Astrocyte (in vitro differentiated cells and primary cell): ENCODE measurements at regions not wholly inside any gene's neighbourhood (a gene's known extent, or its start where the extent isn't known, plus 50 kb on each side); places are given as distances from the start of the nearest gene placed in this dataset.

Experiments
- DNase-seq: peaks from one replicate; pipeline ENCODE4 v3.0.0-alpha.2; 2010; ENCODE audit warnings: low read depth
- FAIRE-seq: peaks from 2 replicates; lab custom pipeline; 2011; peaks lifted over from hg19 to GRCh38; lab: Jason Lieb, UNC
- H2AFZ ChIP-seq: 2 replicates; pipeline ENCODE4 v1.6.0; 2012; ENCODE audit warnings: low read depth, low read length, inconsistent platforms
- H3K27ac ChIP-seq: 2 replicates; pipeline ENCODE4 v1.5.1; 2011; ENCODE audit warnings: low read depth, low read length, inconsistent platforms
- H3K27me3 ChIP-seq: 2 replicates; pipeline ENCODE4 v1.6.0; 2011; ENCODE audit warnings: low read length, inconsistent platforms; ENCODE audit not compliant: insufficient read depth
- H3K36me3 ChIP-seq: 2 replicates; pipeline ENCODE4 v1.5.1; 2011; ENCODE audit warnings: low read length, inconsistent platforms; ENCODE audit not compliant: insufficient read depth
- H3K4me1 ChIP-seq: 2 replicates; pipeline ENCODE4 v1.5.1; 2011; ENCODE audit warnings: low read length, inconsistent platforms; ENCODE audit not compliant: insufficient read depth
- H3K4me2 ChIP-seq: 2 replicates; pipeline ENCODE4 v1.6.0; 2012; ENCODE audit warnings: low read length, inconsistent platforms
- H3K4me3 ChIP-seq: 2 replicates; pipeline ENCODE4 v1.5.1; 2011; ENCODE audit warnings: low read depth, mild to moderate bottlenecking, low read length, inconsistent platforms; ENCODE audit not compliant: insufficient read depth
- H3K79me2 ChIP-seq: 2 replicates; pipeline ENCODE4 v1.6.0; 2012; ENCODE audit warnings: mild to moderate bottlenecking, low read length, inconsistent platforms; ENCODE audit not compliant: insufficient read depth
- H3K9ac ChIP-seq: 2 replicates; pipeline ENCODE4 v1.6.0; 2012; ENCODE audit warnings: mild to moderate bottlenecking, low read length, inconsistent platforms
- H3K9me3 ChIP-seq: 2 replicates; pipeline ENCODE4 v1.5.1; 2012; ENCODE audit warnings: low read depth, mild to moderate bottlenecking, low read length, inconsistent platforms; ENCODE audit not compliant: insufficient read depth
- H4K20me1 ChIP-seq: 2 replicates; pipeline ENCODE4 v1.6.0; 2012; ENCODE audit warnings: low read length, inconsistent platforms; ENCODE audit not compliant: insufficient read depth
- H3K27ac Mint-ChIP-seq: one replicate; pipeline ENCODE4 v1.8.0; 2021; ENCODE audit warnings: mild to moderate bottlenecking, mixed read lengths; ENCODE audit not compliant: unreplicated experiment
- H3K27me3 Mint-ChIP-seq: one replicate; pipeline ENCODE4 v1.8.0; 2021; ENCODE audit warnings: low read depth, mixed read lengths; ENCODE audit not compliant: unreplicated experiment
- H3K36me3 Mint-ChIP-seq: one replicate; pipeline ENCODE4 v1.8.0; 2021; ENCODE audit warnings: low read depth, mixed read lengths; ENCODE audit not compliant: unreplicated experiment
- H3K4me1 Mint-ChIP-seq: one replicate; pipeline ENCODE4 v1.8.0; 2021; ENCODE audit warnings: low read depth, mixed read lengths; ENCODE audit not compliant: unreplicated experiment
- H3K4me3 Mint-ChIP-seq: one replicate; pipeline ENCODE4 v1.8.0; 2021; ENCODE audit warnings: mild to moderate bottlenecking, moderate library complexity, mixed read lengths; ENCODE audit not compliant: unreplicated experiment
- H3K9me3 Mint-ChIP-seq: one replicate; pipeline ENCODE4 v1.8.0; 2021; ENCODE audit warnings: mild to moderate bottlenecking, mixed read lengths; ENCODE audit not compliant: unreplicated experiment
- CTCF ChIP-seq: IDR thresholded peaks from 2 replicates; pipeline ENCODE4 v1.5.1; 2011; ENCODE audit warnings: low read depth, mild to moderate bottlenecking, inconsistent platforms, low read length, moderate library complexity; ENCODE audit not compliant: insufficient read depth
- EZH2 ChIP-seq: IDR thresholded peaks from 2 replicates; pipeline ENCODE4 v1.6.1; 2012; ENCODE audit warnings: mild to moderate bottlenecking, low read length, inconsistent platforms; ENCODE audit not compliant: insufficient read depth

GRCh38 chr6:102390541-102390940, 997.0 kb downstream of the GRIK2 start:
- peaks cover 11% of the 10 kb centered on the region for H3K4me1 Mint-ChIP-seq

DNA sequence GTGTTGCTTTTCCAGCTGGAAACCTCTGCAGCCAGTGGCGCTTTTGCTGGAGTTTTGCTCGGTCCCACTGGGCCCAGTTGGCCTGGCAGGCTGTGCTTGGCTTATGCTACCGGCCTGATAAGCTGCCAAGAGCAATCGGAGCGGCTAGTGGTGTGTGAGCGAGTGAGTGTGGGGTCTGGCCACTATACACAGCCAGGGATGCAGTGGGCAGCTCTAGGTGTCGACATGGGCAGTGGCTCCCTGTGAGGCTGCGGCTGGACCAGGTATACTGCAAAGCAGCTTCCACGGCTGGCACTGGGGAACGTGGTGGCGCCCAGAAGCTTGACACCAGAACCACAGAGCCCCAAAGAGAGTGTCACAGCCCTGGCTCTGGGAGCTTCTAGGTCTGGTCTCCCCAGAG, 996.5 kb downstream of the GRIK2 start:
- Mint-ChIP-seq H3K27ac (no peak overlapping the region), H3K4me1 (peaks cover 11% of the 10 kb centered on the region), H3K36me3 (no peaks in the 10 kb centered on the region), H3K9me3 (no peaks in the 10 kb centered on the region), H3K27me3 (no peaks in the 10 kb centered on the region), H3K4me3 (no peak overlapping the region)
- TF ChIP-seq CTCF (no peak), EZH2 (no peak)
- Histone ChIP-seq H4K20me1 (no peaks in the 10 kb centered on the region), H2AFZ (no peak overlapping the region), H3K27ac (no peak overlapping the region), H3K4me1 (no peaks in the 10 kb centered on the region), H3K36me3 (no peaks in the 10 kb centered on the region), H3K4me3 (no peak overlapping the region), H3K79me2 (no peaks in the 10 kb centered on the region), H3K27me3 (no peaks in the 10 kb centered on the region), H3K9me3 (no peaks in the 10 kb centered on the region), H3K9ac (no peak overlapping the region), H3K4me2 (no peak overlapping the region)
- no peak for DNase-seq
- no peak for FAIRE-seq

More at GRCh38 chr6:102390541-102390940, 997.0 kb downstream of the GRIK2 start:
- TF ChIP-seq EZH2 (no peak), CTCF (no peak)
- Histone ChIP-seq H3K4me3 (no peak overlapping the region), H3K36me3 (no peaks in the 10 kb centered on the region), H3K27me3 (no peaks in the 10 kb centered on the region), H3K9ac (no peak overlapping the region), H2AFZ (no peak overlapping the region), H3K4me2 (no peak overlapping the region), H3K79me2 (no peaks in the 10 kb centered on the region), H3K9me3 (no peaks in the 10 kb centered on the region), H3K4me1 (no peaks in the 10 kb centered on the region), H3K27ac (no peak overlapping the region), H4K20me1 (no peaks in the 10 kb centered on the region)
- no peaks in the 10 kb centered on the region for H3K27me3 Mint-ChIP-seq
- DNase-seq, result no peak
- H3K27ac Mint-ChIP-seq, result no peak overlapping the region
- H3K36me3 Mint-ChIP-seq, result no peaks in the 10 kb centered on the region
- H3K9me3 Mint-ChIP-seq, result no peaks in the 10 kb centered on the region
- FAIRE-seq, result no peak
- no peak overlapping the region for H3K4me3 Mint-ChIP-seq

- H3K27ac Mint-ChIP-seq, result peak overlapping the region; percentile 35
- Histone ChIP-seq H2AFZ (no peak overlapping the region), H3K79me2 (no peaks in the 10 kb centered on the region), H3K4me2 (no peak overlapping the region), H3K9ac (no peak overlapping the region), H3K27ac (no peak overlapping the region), H3K4me1 (no peaks in the 10 kb centered on the region), H4K20me1 (no peaks in the 10 kb centered on the region), H3K9me3 (no peaks in the 10 kb centered on the region), H3K4me3 (no peak overlapping the region), H3K27me3 (no peaks in the 10 kb centered on the region), H3K36me3 (no peaks in the 10 kb centered on the region)
- DNase-seq (no peak), FAIRE-seq (no peak)
- H3K4me1 Mint-ChIP-seq, result peaks cover 16% of the 10 kb centered on the region
- no peaks in the 10 kb centered on the region for H3K9me3 Mint-ChIP-seq
- no peak overlapping the region for H3K4me3 Mint-ChIP-seq
- no peak for TF ChIP-seq EZH2
- no peak for TF ChIP-seq CTCF
- no peaks in the 10 kb centered on the region for H3K27me3 Mint-ChIP-seq
- H3K36me3 Mint-ChIP-seq, result no peaks in the 10 kb centered on the region
These were observed 994.0 kb downstream of the GRIK2 start for GRCh38 chr6:102387326-102388033.
